ENCODE measurements at regions not wholly inside any gene's neighbourhood (a gene's known extent, or its start where the extent isn't known, plus 50 kb on each side); places are given as distances from the start of the nearest gene placed in this dataset.
"Not testable (repeated sequence)": the region's sequence is repeated elsewhere in the genome, so short reads cannot be mapped to it uniquely, and the experiment has no call there.

- no peak for DNase-seq (ENCODE audit: low read depth in 1 of 2, low spot score in 1 of 2)
- no peak overlapping the region for H3K27ac ChIP-seq (replicated peaks)
- H3K4me3 ChIP-seq (replicated peaks; ENCODE audit: insufficient read depth, low read length), result no peak overlapping the region
- TF ChIP-seq GABPA (IDR thresholded peaks at IDR 0.05; ENCODE audit: low read depth) (no peak), SPI1 (IDR thresholded peaks at IDR 0.05; ENCODE audit: borderline replicate concordance, low read depth) (no peak), CTCF (IDR thresholded peaks at IDR 0.05; ENCODE audit: insufficient read depth, low read length) (no peak), REST (IDR thresholded peaks at IDR 0.05; ENCODE audit: insufficient replicate concordance, low read depth) (no peak), POLR2AphosphoS5 (IDR thresholded peaks at IDR 0.05; ENCODE audit: low read depth) (no peak)
- no peaks in the 10 kb centered on the region for H3K27me3 ChIP-seq (ENCODE audit: insufficient read depth, poor library complexity, severe bottlenecking)
Observed at GRCh38 chr3:82128271-82128670, 366.8 kb upstream of the GBE1 start.

- DNase-seq (ENCODE audit: low read depth in 1 of 2, low spot score in 1 of 2), result no peak
- TF ChIP-seq GABPA (IDR thresholded peaks at IDR 0.05; ENCODE audit: low read depth) (no peak), CTCF (IDR thresholded peaks at IDR 0.05; ENCODE audit: insufficient read depth, low read length) (no peak), SPI1 (IDR thresholded peaks at IDR 0.05; ENCODE audit: borderline replicate concordance, low read depth) (no peak), POLR2AphosphoS5 (IDR thresholded peaks at IDR 0.05; ENCODE audit: low read depth) (no peak), REST (IDR thresholded peaks at IDR 0.05; ENCODE audit: insufficient replicate concordance, low read depth) (no peak)
- Histone ChIP-seq H3K27ac (replicated peaks) (no peak overlapping the region), H3K27me3 (ENCODE audit: insufficient read depth, poor library complexity, severe bottlenecking) (no peaks in the 10 kb centered on the region), H3K4me3 (replicated peaks; ENCODE audit: insufficient read depth, low read length) (no peak overlapping the region)
Observed at GRCh38 chr3:82122554-82123345, 361.3 kb upstream of the GBE1 start.

- Histone ChIP-seq H3K27me3 (ENCODE audit: insufficient read depth, poor library complexity, severe bottlenecking) (no peaks in the 10 kb centered on the region), H3K4me3 (replicated peaks; ENCODE audit: insufficient read depth, low read length) (no peak overlapping the region), H3K27ac (replicated peaks) (no peak overlapping the region)
- no peak for TF ChIP-seq SPI1 (IDR thresholded peaks at IDR 0.05; ENCODE audit: borderline replicate concordance, low read depth)
- TF ChIP-seq POLR2AphosphoS5 (IDR thresholded peaks at IDR 0.05; ENCODE audit: low read depth), result no peak
- no peak for TF ChIP-seq REST (IDR thresholded peaks at IDR 0.05; ENCODE audit: insufficient replicate concordance, low read depth)
- TF ChIP-seq CTCF (IDR thresholded peaks at IDR 0.05; ENCODE audit: insufficient read depth, low read length), result no peak
- no peak for TF ChIP-seq GABPA (IDR thresholded peaks at IDR 0.05; ENCODE audit: low read depth)
- DNase-seq (ENCODE audit: low read depth in 1 of 2, low spot score in 1 of 2), result no peak
Observed at GRCh38 chr3:82114589-82114988, 353.1 kb upstream of the GBE1 start.

GRCh38 chr3:82110721-82111120 lies 349.3 kb upstream of the GBE1 start:
- H3K4me3 ChIP-seq (replicated peaks; ENCODE audit: insufficient read depth, low read length); H3K27me3 ChIP-seq (ENCODE audit: insufficient read depth, poor library complexity, severe bottlenecking); DNase-seq (ENCODE audit: low read depth in 1 of 2, low spot score in 1 of 2); H3K27ac ChIP-seq (replicated peaks): not testable (repeated sequence)

All from HL-60 (cell line).